NCI-H460 (cell line): ENCODE measurements at regions not wholly inside any gene's neighbourhood (a gene's known extent, or its start where the extent isn't known, plus 50 kb on each side); places are given as distances from the start of the nearest gene placed in this dataset.
A peak's percentile ranks its signal among the peaks of the same experiment; 100 is the strongest.
"Not testable (repeated sequence)": the region's sequence is repeated elsewhere in the genome, so short reads cannot be mapped to it uniquely, and the experiment has no call there.

Experiments
- DNase-seq: peaks from one replicate; pipeline ENCODE4 v3.0.0-alpha.2; 2016; ENCODE audit warnings: low read depth; ENCODE audit errors: extremely low read depth

DNA sequence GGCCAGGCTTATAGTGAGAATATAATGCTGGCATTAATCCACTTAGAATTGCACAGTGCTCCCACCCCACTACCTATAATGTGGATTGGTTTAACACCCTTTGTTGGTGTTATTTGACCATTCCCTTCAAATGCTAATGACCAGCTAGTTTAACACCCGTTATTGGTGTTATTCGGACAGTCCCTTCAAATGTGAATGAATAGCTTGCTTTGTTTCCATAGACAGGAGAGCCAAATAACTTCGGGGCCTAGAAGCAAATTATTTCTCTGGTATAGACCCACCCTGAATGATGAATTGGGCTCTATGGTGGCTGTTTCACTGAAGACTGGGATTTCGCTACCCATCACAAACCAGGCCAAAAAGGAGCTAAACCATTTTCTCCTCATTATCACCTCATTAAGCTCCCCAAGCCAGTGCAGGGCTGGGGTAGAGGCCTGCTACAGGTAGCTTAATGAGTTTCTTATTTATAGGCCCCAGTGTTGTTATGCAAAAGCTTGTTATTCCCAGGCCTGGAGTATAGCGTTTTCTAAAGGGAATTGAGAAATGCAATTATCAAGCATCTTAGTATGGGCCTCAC lies 494.1 kb upstream of the DPH6 start:
- no peak for DNase-seq

DNA sequence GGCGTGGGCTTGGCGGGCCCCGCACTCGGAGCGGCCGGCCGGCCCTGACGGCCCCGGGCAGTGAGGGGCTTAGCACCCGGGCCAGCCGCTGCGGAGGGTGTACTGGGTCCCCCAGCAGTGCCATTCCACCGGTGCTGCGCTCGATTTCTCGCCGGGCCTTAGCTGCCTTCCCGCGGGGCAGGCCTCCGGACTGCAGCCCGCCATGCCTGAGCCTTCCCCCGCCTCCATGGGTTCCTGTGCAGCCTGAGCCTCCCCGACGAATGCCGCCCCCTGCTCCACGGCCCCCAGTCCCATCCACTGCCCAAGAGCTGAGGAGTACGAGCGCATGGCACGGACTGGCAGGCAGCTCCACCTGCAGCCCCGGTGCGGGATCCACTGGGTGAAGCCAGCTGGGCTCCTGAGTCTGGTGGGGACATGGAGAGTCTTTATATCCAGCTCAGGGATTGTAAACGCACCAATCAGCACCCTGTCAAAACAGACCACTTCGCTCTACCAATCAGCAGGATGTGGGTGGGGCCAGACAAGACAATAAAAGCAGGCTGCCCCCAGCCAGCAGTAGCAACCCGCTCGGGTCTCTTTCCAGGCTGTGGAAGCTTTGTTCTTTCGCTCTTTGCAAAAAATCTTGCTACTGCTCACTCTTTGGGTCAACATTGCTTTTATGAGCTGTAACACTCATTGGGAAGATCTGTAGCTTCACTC lies 501.2 kb upstream of the DPH6 start:
- DNase-seq = not testable (repeated sequence)

DNA sequence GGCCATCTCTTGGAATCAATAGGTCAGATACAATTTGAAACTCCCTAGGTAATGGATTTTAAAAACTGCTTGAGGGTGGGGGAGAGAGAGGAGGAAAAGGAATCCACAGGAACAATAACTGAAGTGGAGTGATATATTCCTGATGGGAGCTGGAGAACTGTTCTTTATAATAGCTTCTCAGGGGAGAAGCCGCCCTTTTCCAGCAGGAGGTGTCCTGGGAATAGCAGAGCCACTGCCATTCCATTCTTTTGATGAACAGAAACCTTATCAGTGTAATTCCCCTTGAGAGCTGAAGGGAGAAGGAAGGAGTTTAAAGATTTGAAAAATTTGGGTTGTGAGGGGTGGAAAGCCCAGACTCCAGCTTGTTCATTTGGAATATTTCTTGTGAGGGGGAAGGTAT lies 504.9 kb upstream of the DPH6 start:
- no peak for DNase-seq

DNA sequence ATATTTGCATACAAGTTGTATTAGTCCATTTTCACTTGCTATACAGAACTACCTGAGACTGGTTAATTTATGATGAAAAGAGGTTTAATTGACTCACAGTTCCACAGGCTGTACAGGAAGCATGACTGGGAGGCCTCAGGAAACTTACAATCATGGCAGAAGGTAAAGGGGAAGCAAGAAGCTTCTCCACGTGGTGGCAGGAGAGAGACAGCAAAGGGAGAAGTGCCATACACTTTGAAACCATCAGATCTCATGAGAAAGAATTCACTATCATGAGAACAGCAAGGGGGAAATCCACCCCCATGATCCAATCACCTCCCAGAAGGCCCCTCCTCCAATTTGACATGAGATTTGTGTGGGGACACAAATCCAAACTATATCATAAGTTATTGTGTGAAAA lies 506.7 kb upstream of the DPH6 start:
- DNase-seq = peak; percentile 5

DNA sequence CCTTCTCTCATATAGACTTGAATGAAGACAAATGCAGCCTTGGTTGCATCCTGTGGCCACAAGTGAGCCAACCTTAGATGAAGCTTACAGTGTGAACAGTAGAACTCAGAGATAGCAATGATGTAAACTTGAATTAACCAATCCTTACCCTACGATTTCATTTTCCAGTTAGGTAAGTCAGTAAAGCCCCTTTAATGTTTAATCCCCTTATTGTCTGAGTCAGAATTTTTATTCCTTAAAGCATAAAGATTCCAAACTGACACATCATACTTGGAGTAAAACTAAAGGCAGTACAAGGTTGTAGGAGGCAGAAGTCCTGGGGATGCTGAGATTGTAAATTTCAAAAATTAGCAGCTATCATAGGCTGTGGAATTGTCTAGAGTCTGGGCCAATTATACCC lies 507.8 kb upstream of the DPH6 start:
- no peak for DNase-seq

DNA sequence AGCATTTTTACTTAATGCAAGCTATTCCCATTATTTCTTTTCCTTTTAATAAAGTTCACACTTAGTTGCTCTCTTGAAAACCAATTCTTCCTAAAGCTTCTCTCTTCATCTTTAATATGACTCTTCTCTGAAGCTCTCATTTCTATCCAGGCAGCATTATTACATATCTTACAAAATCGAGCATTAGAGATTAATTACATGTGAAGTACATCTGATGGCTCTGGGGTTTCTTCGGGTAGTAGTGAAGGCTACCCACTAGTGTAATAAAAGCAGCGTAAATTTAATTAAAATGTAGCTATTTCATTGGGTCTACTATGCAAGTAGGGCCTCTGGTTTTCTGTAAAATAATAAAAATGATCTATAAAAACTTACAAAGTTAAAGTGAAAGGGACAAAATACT lies 513.6 kb upstream of the DPH6 start:
- DNase-seq = no peak

DNA sequence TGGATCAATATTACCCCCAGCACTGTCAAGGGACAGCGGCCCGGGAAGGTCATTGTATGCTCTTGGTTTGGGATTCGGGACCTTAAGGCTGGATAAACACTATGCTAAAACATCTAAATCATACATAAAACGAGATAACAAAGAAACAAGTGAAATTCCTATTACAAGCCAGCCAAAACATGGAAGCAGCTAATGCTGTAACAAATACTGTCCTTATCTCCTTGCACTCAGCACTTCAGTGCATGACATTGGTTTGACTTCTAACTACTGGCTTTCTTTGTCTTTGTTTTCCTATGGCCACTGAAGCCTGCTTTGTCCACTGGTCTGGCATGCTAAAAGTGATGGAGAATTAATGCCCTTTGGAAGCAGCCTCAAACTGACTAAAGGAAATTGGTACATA lies 516.4 kb upstream of the DPH6 start:
- DNase-seq = no peak

DNA sequence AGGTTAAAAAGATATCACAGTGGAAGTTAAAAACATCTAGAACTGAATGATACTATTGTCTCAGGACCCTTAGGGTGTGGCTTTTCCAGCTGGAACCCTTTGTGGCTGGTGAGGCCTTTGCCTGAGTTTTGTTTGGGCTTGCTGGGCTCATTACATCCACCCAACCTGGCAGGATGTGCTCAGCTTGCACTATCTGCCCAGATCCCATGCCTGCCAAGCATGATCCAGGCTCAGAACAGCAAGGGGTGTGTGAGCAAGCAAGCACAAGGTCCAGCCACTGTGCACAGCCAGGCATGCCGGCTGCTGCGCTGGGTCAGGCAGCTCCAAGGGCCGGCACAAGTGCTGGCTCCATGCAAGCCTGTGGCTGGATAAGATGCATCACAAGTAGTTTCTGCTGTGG lies 512.7 kb upstream of the CDIN1 start:
- DNase-seq = no peak

DNA sequence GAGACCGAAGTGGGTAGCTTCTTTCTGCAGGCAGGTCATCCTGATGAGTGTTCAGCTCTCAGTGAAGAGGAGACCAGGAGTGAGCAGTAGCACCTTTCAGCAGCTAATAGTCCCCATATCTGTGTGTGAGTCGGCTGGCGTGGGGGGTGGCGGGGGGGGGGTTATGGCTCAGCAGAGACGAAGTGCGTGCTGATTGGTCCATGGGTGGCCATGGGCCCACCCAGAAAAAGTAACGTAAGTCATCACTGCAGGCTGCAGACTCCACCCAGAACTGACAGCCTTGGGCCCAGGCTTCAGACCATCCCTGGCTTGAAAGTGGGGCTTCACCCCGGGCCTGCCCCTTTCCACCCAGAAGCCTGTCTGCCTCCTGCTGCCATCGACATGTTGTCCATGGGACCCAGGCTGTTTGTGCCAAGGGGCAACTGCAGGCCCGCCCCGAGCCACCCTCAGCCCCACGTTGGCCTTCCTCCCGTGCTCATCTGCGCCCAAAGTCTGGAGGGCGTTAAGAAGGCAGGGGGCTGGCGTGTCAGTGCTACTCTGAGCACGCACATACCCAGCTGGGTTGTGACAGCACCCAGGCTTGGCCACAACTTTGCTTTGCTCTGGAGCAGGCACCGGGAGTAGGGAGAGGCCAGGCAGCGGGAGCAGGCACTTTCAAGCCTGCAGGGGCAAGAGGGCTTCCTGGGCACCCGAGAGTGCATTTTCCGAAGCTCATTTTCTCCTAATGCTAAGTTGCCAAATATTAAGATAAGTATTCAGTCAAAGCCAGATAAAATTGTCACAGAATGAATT lies 511.7 kb upstream of the CDIN1 start:
- no peak for DNase-seq

DNA sequence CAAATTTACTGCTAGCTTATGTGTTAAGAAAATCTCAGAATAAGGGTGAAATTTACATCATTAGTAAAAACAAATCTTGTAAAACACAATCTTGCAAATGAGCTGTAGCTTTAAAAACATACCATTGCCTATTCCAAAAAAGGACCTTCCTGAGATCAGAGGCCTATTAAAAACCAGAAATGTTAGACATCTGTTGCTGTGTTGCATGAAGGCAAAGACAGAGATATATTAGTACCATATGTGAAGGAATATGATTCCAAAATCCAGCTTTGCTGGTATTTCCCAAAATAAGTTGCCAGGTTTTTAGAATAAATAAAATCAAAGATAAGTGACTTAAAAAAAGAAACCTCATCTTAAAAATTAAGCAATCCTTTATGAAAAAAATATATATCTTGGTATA lies 504.1 kb upstream of the CDIN1 start:
- DNase-seq = no peak

DNA sequence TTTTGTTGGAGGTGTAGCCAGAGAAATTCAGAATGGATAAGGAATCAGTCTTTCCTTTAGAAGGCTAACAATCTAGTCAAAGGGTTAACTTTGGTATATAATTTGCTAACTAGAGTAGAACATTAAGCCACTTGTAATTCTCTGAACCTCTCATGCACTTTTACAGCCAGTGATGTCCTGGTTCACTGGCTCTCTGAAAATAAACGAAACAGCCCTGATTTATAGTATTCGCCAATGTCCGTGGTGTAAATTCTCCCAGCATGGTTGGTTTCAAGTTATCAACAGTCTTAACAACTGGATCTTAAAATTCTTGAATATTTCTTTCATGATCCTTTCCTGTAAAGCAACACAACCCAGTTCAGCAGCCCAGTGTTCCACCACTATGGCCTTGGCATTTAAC lies 500.4 kb upstream of the CDIN1 start:
- no peak for DNase-seq

DNA sequence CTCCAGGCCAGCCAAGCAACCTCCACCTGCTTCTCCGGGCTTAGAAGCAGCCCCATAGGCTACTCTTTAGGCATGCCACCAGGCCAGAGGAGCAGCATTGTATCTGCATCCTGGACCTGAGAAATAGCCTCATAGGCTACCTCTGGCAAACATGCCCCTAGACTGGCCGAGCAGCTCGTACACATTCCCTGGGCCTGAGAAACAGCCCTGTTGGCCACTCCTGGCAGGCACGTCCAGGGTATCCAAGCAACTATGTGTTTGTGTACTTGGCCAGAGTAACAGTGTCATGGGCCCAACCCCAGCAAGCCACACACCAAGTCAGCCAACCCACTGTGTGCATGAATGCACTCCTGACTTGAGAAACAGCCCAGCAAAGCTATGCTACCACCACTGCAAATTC lies 498.7 kb upstream of the CDIN1 start:
- DNase-seq = no peak

DNA sequence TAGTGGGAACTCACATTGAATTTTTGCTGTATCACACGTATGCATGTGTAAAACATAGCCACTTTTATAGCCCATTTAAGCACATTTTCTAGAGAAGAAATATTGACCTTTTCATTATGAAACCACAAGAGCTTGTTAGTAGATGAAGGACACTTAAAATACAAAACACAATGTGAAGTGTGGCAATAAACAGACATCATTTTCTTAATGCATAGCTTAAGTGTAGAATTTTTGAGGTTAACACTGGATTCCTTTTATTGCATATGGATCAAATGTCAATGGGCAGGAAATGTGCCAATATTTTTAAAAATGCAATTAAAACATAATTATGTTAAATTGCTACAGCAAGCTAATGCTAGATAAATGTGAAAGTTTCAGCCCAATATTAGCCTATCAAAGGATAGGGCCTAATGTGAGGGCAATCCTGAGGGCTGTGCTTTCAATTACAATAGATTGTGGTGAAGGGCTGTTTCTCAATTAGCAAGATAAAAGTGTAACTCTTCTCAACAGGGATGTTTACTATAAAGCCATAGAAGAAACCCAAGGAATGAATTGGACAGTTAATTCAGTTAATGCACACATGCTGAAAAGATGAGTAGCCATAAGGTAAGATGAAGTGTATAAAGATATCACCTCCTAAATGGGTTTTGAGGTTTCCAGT lies 489.0 kb upstream of the CDIN1 start:
- no peak for DNase-seq

DNA sequence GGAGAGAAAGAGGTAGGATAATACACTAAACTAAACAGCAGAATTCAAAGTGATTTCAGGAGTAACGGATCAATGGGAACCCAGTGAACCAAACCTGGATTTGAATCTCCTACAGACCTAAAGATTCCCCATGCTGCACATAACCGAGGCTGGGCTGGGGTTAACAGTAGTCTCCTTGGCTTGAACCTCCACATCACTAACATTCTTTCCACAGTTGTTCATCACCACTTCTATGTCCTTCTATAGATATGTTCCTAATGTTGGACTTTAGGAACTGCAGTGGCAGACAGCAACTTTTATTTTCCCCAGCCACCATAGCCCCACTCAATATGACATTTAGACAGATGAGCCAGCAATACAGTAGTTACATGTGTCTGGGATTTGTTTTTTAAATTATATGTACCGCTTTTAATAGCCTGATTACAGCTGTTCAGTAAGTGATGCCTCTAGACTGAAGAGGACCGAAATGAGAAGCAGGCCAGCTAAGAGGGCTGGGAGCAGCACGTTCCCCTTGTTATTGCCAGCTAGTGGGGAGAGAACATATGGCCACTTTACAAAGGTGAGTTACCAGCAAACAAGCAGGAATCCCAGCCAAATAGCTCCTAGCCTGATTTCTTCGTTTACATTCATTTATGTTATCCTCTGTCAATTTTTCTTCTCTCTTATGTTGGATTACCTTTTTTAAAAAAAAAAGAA lies 472.6 kb upstream of the CDIN1 start:
- no peak for DNase-seq

DNA sequence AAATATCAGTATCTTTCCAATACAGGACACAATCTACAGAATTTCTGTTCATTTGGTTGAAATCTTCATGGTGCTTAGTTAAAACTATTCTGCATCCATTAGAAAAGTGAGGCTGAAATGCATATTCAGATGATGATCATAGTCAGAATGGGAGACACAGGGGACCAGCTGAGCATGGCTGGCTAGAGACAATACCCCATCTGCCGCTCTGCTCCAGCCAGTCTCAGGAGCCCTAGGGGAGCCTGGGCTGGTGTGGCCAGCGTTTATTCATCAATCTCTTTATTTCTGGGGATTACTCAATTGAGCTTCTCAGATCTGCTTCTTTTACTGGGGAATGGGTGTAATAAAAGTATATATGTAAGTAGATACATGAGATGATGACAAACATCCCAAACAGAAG lies 470.9 kb upstream of the CDIN1 start:
- DNase-seq = no peak

DNA sequence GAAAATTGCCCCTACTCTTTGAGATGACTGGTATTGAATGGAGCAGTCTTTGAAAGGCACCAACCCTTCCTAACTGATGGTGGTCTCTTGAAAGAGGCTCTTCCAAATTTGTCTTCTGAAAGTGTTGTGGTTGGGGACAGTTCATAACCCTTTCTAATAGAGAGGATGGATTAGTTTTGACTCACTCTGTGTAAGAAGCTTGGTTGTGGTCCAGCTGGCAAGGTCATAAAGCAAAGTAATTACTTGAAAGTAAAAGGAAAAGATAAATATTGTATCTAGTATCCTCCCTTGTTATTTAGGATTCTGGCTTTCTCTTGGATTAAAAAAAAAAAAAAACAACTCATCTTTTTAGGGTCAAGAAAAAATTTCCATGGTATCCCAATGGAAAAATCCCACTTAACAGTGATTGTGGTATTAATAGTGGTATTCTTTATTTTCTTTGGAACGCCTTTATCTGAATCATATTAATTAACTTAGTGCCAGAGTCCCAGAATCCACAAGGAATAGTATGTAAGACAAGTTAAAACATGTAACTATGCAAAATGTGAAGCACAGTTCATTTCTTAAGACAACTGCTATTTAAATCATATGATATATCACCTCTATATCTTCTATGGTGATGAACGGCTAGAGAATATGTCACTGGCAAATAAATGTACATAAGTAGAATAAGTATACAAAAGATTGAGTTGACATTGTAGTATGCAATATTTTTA lies 469.3 kb upstream of the CDIN1 start:
- DNase-seq = no peak

DNA sequence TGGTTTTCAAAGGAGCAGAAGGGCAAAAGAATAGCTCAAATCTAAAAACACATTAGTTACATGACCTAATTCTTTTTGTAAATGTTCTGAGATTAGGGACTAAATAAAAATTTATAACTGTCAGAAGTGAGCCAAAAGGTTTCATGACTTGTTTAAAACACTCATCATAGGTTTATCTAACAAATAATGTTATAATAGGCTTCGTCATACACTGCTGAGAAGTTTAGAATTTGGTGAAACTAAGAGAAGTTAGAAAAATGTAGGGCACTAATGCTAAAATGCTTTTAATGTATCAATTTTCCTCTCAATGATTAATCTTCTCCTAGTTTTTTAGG lies 468.8 kb upstream of the CDIN1 start:
- no peak for DNase-seq

DNA sequence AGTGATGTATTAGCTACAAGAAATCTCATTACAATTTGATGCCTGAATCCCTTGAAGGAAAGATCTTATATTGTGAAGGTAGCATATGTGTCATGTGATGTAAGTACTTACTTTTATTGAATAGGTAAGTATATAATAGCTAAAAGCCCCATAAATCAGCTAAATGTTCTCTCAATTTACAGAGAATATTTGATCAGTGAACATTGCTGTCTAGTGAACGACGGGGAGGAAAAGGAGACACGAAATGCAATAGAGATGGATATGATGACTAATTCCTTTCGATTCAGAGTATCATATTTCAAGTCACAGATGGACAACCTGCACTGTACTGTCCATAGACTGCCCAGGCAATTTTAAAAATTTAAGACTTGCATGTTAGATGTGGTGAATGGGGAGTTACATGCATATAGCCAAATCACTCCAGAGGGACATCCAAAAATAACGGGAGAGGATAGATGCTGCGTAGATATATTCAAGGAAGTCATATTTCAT lies 462.1 kb upstream of the CDIN1 start:
- no peak for DNase-seq

DNA sequence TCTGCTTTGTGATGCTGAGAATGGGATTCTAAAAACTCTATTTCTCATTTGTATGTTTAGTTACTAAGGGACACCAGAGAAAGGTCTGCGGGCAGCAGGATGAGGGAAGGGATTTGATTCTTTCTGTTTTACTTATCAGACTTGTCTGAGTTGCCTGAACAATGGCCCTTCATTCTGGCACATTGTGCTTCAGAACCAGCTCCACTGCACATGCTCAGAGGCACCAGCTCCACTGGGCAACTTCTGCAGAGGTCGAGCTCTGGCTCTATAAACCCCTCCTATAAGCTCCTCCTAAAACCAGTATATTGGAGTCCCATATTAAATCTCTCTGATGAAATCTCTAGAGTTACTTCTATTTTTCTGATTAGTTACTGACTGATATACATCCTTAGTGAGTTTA lies 453.2 kb upstream of the CDIN1 start:
- no peak for DNase-seq

DNA sequence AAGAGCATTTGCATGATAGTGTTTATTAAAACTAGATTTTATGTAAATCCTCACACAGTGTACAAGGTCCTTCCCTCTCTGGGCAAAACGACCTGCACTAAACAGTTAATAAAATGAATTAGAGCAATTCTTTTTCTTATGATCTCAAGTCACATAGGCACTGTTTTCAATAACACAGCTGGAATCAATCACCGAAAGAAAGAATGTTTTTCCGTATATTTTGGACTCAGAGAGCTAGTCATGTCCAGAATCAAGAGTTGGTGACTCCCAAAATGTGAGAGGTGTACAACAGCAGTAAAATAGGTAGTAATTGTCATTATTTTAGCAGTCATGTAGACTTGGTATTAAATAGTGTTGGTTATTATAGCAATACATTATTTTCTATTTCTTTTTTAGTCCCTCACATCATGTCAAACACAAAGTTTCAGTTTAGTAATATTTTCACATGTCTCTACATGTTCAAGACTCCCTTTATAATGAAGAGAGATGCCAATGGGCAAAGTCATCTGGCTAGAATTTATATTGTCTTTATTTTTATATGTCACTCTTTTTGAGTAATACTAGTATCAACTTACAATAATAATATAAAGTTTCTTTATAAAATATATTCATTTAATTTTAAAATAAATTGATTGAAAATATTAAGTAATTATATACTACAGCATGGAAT lies 448.6 kb upstream of the CDIN1 start:
- DNase-seq = no peak
